ENCODE measurements at regions not wholly inside any gene's neighbourhood (a gene's known extent, or its start where the extent isn't known, plus 50 kb on each side); places are given as distances from the start of the nearest gene placed in this dataset.

DNA sequence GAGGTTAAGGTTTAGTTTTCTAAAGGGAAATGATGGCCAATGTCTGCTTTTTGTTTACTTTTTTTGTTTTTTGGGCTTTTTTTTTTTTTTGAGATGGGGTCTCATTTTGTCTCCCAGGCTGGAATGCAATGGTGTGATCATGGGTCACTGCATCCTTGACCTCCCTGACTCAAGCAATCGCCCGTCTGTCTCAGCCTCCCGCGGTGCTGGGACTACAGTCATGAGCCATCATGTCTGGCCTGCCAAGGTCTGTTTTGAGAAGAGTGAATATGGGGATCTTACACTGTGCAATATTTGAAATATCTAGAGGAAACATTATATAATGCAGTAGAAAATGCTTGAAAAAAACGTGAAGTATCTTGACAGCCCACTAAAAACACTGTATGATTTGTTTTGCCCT, 162.5 kb downstream of the GASK1B start:
- DNase-seq (ENCODE audit: low read depth): no peak

DNA sequence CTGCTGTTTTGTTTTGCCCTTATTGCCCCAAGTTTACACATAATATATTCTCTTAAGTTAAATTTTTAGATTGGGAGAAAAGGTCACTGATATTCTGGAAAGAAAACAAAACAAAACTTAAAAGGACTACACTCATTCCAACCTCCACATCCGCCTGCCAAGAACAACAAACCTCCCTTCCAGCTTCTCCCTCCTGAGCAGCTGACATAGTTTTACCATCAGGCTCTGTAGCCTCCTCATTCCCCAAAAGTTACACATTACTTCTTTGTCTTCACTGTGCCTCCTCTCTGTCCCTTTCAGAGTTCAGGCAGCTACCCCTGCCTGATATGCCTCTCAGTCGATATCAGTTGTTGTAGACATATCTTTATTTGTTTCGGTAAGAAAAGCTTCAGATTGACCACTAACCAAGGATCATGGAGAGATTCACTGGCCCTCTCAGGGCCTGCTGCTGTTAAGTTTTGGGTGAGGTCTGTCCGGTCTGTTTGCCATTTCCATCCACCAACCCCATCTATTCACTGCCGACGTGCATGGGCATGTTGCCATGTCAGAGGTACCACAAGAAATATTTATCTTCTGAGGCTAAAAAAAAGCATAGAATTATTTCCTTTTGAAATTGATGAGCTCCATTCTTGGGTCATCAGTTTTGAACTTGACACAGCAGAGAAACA, 164.1 kb downstream of the GASK1B start:
- peak; percentile 56 for DNase-seq (ENCODE audit: low read depth)

- no peak for DNase-seq (ENCODE audit: low read depth)
Observed at GRCh38 chr4:158007566-158007965, 165.3 kb downstream of the GASK1B start.

DNA sequence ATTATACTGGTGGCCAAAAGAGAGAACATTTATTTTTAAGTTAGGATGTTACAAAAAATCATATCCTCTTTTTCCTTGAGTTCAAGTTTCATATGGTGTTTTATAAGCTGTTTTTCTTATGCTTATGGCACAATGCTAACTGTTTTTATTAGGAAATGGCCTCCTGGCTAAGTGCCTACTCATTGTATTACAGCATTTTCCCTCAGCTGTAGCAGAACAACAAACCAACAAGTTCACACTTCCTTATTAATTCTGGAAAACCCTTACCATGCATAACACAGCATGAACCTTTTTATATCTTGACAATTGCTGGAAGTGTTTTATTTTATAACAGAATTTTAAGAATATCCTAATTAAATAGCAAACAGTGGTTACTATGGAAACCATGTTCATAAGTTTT, 165.8 kb downstream of the GASK1B start:
- DNase-seq (ENCODE audit: low read depth): peak; percentile 46

DNA sequence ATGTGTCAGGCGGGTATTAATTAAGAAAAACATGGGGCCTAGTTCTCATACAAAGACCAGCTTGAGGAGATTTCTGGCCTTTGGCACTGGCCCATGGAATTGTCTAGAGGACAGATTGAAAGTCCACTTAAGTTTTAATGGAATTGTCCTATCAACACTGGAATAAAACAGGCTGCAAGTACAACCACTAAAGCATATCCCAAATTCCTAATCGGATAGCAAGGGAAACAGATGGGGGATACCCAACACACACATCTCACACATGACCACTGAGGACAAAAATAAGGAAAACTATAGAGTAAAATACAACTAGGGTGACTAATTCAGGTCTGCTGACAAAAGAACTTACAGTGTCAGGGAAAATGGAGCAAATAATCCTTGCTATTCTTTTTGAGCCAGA, 167.8 kb downstream of the GASK1B start:
- DNase-seq (ENCODE audit: low read depth): no peak

- DNase-seq (ENCODE audit: low read depth): no peak
Observed at GRCh38 chr4:158004101-158004500, 168.7 kb downstream of the GASK1B start.

DNA sequence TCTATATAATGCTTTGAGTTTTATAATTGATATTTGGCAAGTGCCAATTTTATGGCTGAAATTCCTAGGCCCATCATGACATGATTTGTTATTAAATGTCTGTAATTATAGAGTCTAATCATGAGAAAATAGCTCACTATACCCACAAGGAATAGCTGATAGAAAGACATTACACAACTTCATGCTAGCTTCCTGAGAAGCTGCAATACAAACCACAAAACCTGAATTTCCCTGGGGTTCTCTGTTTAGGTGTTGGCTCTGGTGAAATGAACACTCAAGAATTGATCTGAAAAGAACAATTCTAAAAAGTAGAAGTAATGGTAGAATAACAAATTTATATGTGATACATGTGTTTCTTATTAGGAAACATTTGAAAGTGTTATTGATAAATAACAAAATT, 169.6 kb downstream of the GASK1B start:
- no peak for DNase-seq (ENCODE audit: low read depth)

GRCh38 chr4:158002173-158002572, 170.7 kb downstream of the GASK1B start:
- no peak for DNase-seq (ENCODE audit: low read depth)

DNA sequence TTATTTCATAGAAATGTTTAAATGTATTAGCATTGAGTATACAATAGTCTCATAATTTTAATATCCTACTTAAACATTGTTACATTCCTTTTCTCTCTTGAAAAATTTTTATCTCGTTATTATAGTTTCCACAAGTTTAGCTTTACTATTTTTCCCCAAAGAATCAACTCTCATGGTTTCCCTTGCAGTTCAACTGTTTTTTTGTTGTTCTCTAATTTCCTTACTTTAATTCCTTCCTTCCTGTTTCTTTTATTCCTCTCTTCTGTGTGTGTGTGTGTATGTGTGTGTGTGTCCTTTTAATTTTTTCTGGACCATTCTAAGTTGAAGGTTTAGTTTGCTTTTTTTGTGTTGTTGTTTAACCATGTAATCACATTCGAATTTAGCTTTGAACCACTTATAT, 171.1 kb downstream of the GASK1B start:
- DNase-seq (ENCODE audit: low read depth): no peak

DNA sequence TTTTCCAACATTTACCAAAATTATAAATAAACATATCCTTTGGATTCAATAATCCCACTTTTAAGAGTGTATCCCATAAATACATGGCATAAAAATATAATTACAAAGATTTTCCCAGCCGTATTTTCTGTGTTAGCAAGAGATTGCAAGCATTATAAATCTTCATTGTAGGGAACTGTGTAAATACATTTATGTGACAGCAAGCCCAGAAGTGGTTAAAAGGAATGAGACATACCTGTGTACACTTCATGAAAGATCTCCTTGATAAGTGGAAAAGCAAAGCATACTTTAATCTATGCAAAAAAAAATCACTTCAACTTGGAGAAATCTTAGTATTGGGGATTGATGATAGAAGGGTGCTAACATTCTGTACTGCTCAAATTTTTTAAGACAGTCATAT, 173.1 kb downstream of the GASK1B start:
- no peak for DNase-seq (ENCODE audit: low read depth)

GRCh38 chr4:157997296-157997695, 175.5 kb downstream of the GASK1B start:
- no peak for DNase-seq (ENCODE audit: low read depth)

DNA sequence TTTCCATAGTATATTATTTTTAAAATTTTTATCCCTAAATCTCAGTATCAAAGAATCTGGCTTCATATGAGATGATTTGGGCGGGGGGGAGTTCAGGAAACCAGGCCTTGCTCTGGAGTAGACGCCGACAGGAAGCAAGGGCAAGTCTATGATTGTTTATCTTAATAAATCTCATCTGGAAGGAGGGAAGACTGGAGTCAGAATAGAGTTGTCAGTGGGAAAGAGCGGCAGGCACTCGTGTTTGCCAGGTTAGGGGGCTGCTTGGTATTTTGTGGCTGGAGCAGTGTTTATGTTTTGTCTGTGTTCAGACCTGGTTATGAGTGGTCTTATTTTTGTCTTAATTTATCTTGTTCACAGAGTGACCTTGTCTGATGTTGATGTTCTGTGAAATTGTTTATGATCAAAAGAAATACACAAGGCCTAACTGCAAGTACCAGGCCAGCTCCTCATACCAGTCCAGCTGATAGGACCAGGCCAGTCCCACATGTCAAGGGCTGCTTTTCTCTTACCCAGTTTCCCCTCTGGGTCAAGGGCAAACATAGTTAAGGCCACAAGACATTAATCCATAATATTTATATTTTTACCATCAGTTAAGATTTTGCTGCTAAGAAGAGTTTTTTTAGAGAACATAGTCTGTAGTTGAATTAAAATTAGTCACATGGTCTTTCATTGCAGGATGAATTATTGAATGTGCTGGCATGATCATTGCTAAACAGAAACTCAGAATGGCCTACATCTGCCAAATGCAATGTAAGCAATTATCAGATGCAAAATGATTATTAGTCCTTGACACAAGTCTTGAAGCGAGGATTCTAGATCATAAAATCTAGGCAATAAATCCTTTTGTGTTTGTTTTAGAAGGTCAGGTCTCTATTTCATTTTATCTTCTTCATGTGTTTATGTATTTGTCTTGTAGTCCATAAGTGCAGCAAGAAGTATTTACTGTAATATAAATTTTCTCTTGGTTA, 176.5 kb downstream of the GASK1B start:
- no peak for DNase-seq (ENCODE audit: low read depth)

GRCh38 chr4:157994863-157995262, 178.0 kb downstream of the GASK1B start:
- DNase-seq (ENCODE audit: low read depth): peak; percentile 26

GRCh38 chr4:157992948-157993839, 179.6 kb downstream of the GASK1B start:
- no peak for DNase-seq (ENCODE audit: low read depth)

DNA sequence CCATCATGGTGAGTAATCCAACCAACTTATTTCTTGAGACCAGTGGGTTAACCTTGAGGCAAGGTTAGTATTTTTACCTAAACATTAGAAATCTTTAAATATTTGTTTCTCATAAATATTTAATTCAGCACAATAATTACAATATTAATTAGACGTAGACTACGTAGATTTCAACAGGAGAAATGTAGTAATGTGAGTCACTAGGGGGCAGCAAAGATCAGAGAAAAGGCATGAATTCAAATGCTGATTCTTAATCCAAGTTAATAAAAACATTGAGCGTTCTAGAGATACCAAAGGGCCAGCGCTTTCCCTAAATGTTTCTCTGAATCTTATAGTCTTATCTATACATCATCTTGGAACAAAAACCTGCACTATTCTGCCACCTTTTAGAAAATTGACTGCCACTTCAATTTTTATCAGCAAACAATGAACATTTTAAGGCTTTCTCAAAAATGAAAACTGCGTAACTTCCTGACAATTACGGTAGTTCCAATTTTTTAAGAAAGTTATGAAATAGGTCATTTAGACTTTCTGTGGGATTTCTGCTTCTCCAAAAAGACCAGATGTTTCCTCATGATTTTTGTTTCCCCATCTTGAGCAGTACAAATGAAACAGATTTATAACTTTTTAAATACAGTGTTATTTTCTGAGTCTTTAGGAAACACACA, 180.7 kb downstream of the GASK1B start:
- DNase-seq (ENCODE audit: low read depth): peak; percentile 86

DNA sequence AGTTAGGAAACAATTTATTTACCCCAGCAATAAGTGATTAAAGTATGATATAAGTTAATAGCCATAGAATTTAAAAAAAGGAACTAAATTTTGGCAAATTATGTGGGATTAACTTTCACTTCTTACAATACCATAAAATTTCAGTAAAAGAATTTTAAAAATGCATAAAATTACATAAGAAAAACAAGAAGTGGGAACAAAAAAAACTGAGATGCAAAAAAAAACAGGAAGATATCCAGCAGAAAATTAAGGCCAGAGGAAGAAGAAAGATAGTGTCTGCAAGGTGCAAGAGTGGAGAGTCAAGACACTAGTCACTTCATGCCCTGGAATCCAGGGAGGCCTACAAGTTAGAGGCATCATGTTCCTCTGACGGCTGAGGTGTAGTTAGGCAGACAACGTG, 184.2 kb downstream of the GASK1B start:
- DNase-seq (ENCODE audit: low read depth): no peak

GRCh38 chr4:157984285-157984911, 188.4 kb downstream of the GASK1B start:
- DNase-seq (ENCODE audit: low read depth): no peak

GRCh38 chr4:157983300-157983699, 189.5 kb downstream of the GASK1B start:
- DNase-seq (ENCODE audit: low read depth): no peak

DNA sequence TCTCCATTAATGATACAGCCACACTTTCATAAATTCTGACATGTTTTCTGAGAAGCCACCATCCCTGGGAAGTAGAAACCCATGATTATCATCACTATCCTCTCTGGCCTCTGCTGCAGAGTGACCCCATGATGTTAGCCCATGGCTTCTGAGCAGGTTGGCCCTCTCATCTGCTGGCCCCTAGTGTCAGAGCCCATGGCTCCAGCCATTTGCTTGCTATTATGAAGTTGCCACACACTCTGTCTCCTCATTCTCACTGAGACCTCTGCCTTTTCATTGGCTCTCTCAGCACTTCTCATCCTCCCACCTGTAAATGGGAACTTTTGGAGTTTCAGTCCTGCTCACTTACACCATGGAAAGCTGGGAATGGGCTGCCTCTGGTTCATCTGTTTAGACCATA, 192.7 kb downstream of the GASK1B start:
- no peak for DNase-seq (ENCODE audit: low read depth)

- DNase-seq (ENCODE audit: low read depth): peak; percentile 76
Observed at GRCh38 chr4:157978680-157979361, 194.0 kb downstream of the GASK1B start.
